Activated T-cell treated with anti-CD3 and anti-CD28 coated beads, Interleukin-2, amount 50 U/mL, for 24 hours (primary cell): ENCODE measurements at regions not wholly inside any gene's neighbourhood (a gene's known extent, or its start where the extent isn't known, plus 50 kb on each side); places are given as distances from the start of the nearest gene placed in this dataset.
"Not testable (repeated sequence)": the region's sequence is repeated elsewhere in the genome, so short reads cannot be mapped to it uniquely, and the experiment has no call there.

Experiments
- DNase-seq: peaks from one replicate; pipeline ENCODE4 v3.0.0-alpha.2; 2020
- H3K27ac Mint-ChIP-seq: 2 replicates; pipeline ENCODE4 v1.8.0; 2020; ENCODE audit warnings: mild to moderate bottlenecking, mixed read lengths
- H3K27me3 Mint-ChIP-seq: 2 replicates; pipeline ENCODE4 v1.8.0; 2020; ENCODE audit warnings: mixed read lengths
- H3K36me3 Mint-ChIP-seq: 2 replicates; pipeline ENCODE4 v1.8.0; 2020; ENCODE audit warnings: low read depth, mixed read lengths
- H3K4me1 Mint-ChIP-seq: 2 replicates; pipeline ENCODE4 v1.8.0; 2020; ENCODE audit warnings: low read depth, mixed read lengths
- H3K4me3 Mint-ChIP-seq: 2 replicates; pipeline ENCODE4 v1.8.0; 2020; ENCODE audit warnings: mild to moderate bottlenecking, moderate library complexity, mixed read lengths
- H3K9me3 Mint-ChIP-seq: 2 replicates; pipeline ENCODE4 v1.8.0; 2020; ENCODE audit warnings: mixed read lengths

DNA sequence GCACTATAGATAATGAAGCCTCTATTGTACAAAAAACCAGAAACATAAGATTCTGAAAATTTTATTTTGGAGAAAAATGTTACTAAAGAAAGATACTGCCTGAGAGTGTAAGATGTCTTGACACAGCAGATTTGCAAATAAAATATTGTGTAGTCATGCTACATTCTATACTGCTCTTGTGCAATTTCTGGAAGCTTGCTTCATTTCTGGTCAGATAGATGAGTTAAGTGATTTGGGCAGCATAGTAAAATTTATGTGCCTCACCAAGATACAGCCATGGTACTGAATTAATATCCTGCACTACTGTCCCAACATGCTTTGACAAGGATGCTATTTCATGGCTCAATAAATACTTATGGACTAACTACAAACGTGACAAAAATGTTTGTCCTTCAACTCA, 55.1 kb upstream of the STARD13 start:
- no peak overlapping the region for H3K27ac Mint-ChIP-seq
- H3K27me3 Mint-ChIP-seq: peaks cover 5% of the 10 kb centered on the region
- H3K36me3 Mint-ChIP-seq: no peaks in the 10 kb centered on the region
- H3K4me3 Mint-ChIP-seq: no peak overlapping the region
- no peaks in the 10 kb centered on the region for H3K4me1 Mint-ChIP-seq
- no peak for DNase-seq
- H3K9me3 Mint-ChIP-seq: no peaks in the 10 kb centered on the region

DNA sequence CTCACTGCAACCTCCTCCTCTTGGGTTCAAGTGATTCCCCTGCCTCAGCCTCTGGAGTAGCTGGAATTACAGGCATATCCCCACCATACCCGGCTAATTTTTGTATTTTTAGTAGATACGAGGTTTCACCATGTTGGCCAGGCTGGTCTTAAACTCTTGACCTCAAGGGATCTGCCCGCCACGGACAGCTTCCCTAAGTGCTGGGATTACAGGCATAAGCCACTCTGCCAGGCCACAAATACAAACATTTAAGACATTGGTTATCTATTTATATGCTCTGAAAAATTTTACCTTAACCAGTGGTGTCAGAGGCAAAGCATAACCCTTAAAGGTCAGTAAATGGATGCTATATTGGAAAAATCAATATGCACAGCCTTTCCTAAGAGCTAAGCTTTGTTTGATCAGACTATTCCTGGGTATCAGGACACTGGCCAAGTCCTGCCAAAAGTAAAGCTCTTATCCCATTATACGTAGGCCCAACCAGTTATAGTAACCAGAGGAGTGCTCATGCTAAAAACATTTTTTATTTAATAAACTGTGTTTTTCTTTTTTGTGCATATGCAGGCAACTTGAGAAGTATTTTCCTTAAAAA, 56.4 kb upstream of the STARD13 start:
- no peaks in the 10 kb centered on the region for H3K4me1 Mint-ChIP-seq
- peaks cover 5% of the 10 kb centered on the region for H3K27me3 Mint-ChIP-seq
- no peaks in the 10 kb centered on the region for H3K9me3 Mint-ChIP-seq
- H3K4me3 Mint-ChIP-seq: no peak overlapping the region
- DNase-seq: no peak
- no peak overlapping the region for H3K27ac Mint-ChIP-seq
- no peaks in the 10 kb centered on the region for H3K36me3 Mint-ChIP-seq

GRCh38 chr13:33345842-33346241, 60.3 kb upstream of the STARD13 start:
- no peak for DNase-seq
- H3K9me3 Mint-ChIP-seq: no peaks in the 10 kb centered on the region
- no peak overlapping the region for H3K27ac Mint-ChIP-seq
- H3K4me1 Mint-ChIP-seq: peaks cover 2% of the 10 kb centered on the region
- no peaks in the 10 kb centered on the region for H3K36me3 Mint-ChIP-seq
- peaks cover 28% of the 10 kb centered on the region for H3K27me3 Mint-ChIP-seq
- no peak overlapping the region for H3K4me3 Mint-ChIP-seq

- H3K27me3 Mint-ChIP-seq: peaks cover 43% of the 10 kb centered on the region
- no peaks in the 10 kb centered on the region for H3K9me3 Mint-ChIP-seq
- DNase-seq: no peak
- H3K4me3 Mint-ChIP-seq: no peak overlapping the region
- H3K4me1 Mint-ChIP-seq: peaks cover 3% of the 10 kb centered on the region
- no peak overlapping the region for H3K27ac Mint-ChIP-seq
- no peaks in the 10 kb centered on the region for H3K36me3 Mint-ChIP-seq
Measured at GRCh38 chr13:33347861-33348260, 62.3 kb upstream of the STARD13 start.

DNA sequence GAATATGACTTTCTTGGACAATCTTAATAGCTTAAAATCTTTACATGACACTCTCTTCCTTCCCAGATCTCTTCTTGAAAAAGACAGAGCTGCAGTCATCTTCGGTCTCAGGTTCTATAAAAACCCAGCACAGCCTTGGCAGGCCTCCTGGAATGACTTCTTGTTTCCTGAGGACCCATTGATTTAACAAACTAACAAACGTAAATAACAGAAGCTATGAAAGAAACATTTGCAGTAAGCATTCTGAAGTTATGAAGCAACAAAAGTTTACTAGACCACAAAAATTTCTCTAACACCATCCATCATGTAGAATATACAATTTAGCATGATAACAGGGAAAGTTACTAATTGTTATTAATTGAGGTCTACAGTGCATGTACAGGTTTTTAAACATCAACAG, 62.8 kb upstream of the STARD13 start:
- DNase-seq: no peak
- Mint-ChIP-seq H3K36me3 (no peaks in the 10 kb centered on the region), H3K4me3 (no peak overlapping the region)

GRCh38 chr13:33349288-33349985, 63.9 kb upstream of the STARD13 start:
- no peak for DNase-seq
- Mint-ChIP-seq H3K4me1 (peaks cover 3% of the 10 kb centered on the region), H3K27me3 (peaks cover 56% of the 10 kb centered on the region), H3K27ac (no peak overlapping the region), H3K36me3 (no peaks in the 10 kb centered on the region), H3K4me3 (no peak overlapping the region), H3K9me3 (no peaks in the 10 kb centered on the region)

More for the DNA sequence above, 62.8 kb upstream of the STARD13 start:
- Mint-ChIP-seq H3K9me3 (no peaks in the 10 kb centered on the region), H3K27me3 (peaks cover 48% of the 10 kb centered on the region), H3K27ac (no peak overlapping the region), H3K4me1 (peaks cover 3% of the 10 kb centered on the region)

GRCh38 chr13:33349986-33350826, 64.7 kb upstream of the STARD13 start:
- Mint-ChIP-seq H3K36me3 (no peaks in the 10 kb centered on the region), H3K27ac (no peak overlapping the region), H3K4me1 (peaks cover 3% of the 10 kb centered on the region), H3K9me3 (no peaks in the 10 kb centered on the region), H3K4me3 (no peak overlapping the region), H3K27me3 (peaks cover 58% of the 10 kb centered on the region)
- no peak for DNase-seq

DNA sequence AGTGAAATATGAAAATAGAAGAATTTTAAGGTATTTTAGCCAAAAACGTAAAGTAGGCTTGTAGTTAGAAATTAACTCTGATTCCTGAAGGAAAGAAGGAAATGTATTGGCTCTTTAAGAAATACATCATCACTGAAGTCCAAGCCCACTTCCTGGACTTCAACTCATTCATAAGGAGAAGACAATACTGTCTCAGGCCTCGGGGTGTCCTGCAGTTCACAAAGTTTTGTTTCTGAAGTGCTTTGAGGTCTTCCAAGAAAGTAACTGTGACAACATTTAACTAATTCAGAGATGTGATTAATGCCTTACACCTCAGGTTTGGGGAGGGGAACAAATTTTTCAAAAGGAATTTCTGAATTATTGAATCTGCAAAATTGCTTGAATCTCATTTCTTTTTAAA, 65.8 kb upstream of the STARD13 start:
- Mint-ChIP-seq H3K9me3 (no peaks in the 10 kb centered on the region), H3K27ac (no peak overlapping the region), H3K4me1 (peaks cover 3% of the 10 kb centered on the region), H3K36me3 (no peaks in the 10 kb centered on the region), H3K27me3 (peaks cover 68% of the 10 kb centered on the region), H3K4me3 (no peak overlapping the region)
- DNase-seq: no peak

DNA sequence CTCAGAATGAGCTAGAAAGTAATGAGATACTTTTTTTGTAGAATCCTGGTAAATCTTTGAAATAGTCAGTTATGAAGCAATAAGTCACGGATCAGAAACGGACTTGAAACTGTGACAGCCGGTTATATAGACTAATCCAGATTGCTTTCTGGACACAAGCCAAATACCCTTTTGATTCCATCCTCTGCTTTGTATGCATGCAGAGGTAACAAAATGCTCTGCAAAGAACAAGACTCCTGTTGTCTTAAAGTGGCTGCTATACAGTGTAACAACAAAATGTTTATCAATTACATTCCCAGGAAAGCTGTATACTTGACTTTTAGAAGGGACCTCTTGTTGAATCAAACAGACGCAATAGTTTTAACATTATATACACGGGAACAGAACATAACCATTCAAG, 66.5 kb upstream of the STARD13 start:
- Mint-ChIP-seq H3K36me3 (no peaks in the 10 kb centered on the region), H3K27me3 (peaks cover 70% of the 10 kb centered on the region), H3K27ac (no peak overlapping the region), H3K4me3 (no peak overlapping the region), H3K4me1 (peaks cover 3% of the 10 kb centered on the region), H3K9me3 (no peaks in the 10 kb centered on the region)
- no peak for DNase-seq

- H3K4me3 Mint-ChIP-seq: no peak overlapping the region
- no peaks in the 10 kb centered on the region for H3K9me3 Mint-ChIP-seq
- no peak overlapping the region for H3K27ac Mint-ChIP-seq
- H3K4me1 Mint-ChIP-seq: peaks cover 3% of the 10 kb centered on the region
- DNase-seq: no peak
- H3K36me3 Mint-ChIP-seq: no peaks in the 10 kb centered on the region
- H3K27me3 Mint-ChIP-seq: peaks cover 74% of the 10 kb centered on the region
Measured at GRCh38 chr13:33352526-33352925, 67.0 kb upstream of the STARD13 start.

DNA sequence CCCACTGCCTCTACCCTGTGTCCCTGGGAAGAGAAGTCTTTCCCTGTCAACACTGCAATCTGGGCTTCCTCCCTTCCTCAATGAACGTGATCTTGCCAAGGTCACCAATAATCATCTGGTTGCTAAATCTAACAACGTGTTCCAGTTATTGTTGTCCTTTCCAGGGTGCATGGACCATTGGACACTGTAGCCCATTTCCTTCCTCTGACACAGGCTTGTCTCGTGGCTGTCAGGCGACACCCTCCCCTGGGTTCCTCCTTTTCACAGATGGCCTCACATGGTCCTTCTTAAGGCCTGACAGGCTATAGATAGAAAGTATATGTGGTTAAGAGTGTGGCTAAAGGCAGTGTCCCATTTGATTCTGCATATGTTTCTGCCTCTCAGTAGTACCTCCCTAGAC, 67.7 kb upstream of the STARD13 start:
- H3K4me1 Mint-ChIP-seq: peaks cover 3% of the 10 kb centered on the region
- H3K36me3 Mint-ChIP-seq: no peaks in the 10 kb centered on the region
- H3K4me3 Mint-ChIP-seq: no peak overlapping the region
- peaks cover 70% of the 10 kb centered on the region for H3K27me3 Mint-ChIP-seq
- no peak for DNase-seq
- H3K9me3 Mint-ChIP-seq: no peaks in the 10 kb centered on the region
- no peak overlapping the region for H3K27ac Mint-ChIP-seq

GRCh38 chr13:33353646-33354045, 68.1 kb upstream of the STARD13 start:
- Mint-ChIP-seq H3K36me3 (no peaks in the 10 kb centered on the region), H3K27ac (no peak overlapping the region), H3K27me3 (peaks cover 69% of the 10 kb centered on the region), H3K9me3 (no peaks in the 10 kb centered on the region), H3K4me1 (peaks cover 3% of the 10 kb centered on the region), H3K4me3 (no peak overlapping the region)
- DNase-seq: no peak

GRCh38 chr13:33355201-33355895, 69.8 kb upstream of the STARD13 start:
- H3K27ac Mint-ChIP-seq: no peak overlapping the region
- no peaks in the 10 kb centered on the region for H3K9me3 Mint-ChIP-seq
- peaks cover 3% of the 10 kb centered on the region for H3K4me1 Mint-ChIP-seq
- H3K4me3 Mint-ChIP-seq: no peak overlapping the region
- H3K36me3 Mint-ChIP-seq: no peaks in the 10 kb centered on the region
- peaks cover 58% of the 10 kb centered on the region for H3K27me3 Mint-ChIP-seq
- DNase-seq: no peak

DNA sequence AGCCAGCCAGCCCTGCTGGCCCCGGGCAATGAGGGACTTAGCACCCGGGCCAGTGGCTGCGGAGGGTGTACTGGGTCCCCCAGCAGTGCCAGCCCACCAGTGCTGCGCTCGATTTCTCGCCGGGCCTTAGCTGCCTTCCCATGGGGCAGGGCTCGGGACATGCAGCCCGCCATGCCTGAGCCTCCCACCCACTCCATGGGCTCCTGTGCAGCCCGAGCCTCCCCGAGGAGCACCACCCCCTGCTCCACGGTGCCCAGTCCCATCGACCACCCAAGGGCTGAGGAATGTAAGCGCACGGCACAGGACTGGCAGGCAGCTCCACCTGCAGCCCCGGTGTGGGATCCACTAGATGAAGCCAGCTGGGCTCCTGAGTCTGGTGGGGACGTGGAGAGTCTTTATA, 72.5 kb upstream of the STARD13 start:
- not testable (repeated sequence) for H3K27ac Mint-ChIP-seq

More for the DNA sequence above, 72.5 kb upstream of the STARD13 start:
- not testable (repeated sequence) for H3K9me3 Mint-ChIP-seq, H3K4me3 Mint-ChIP-seq, H3K36me3 Mint-ChIP-seq, DNase-seq, H3K4me1 Mint-ChIP-seq
- H3K27me3 Mint-ChIP-seq: peaks cover 42% of the 10 kb centered on the region
